Inflammatory macrophage treated with lipopolysaccharide for 1 hour (primary cell): ENCODE measurements at regions not wholly inside any gene's neighbourhood (a gene's known extent, or its start where the extent isn't known, plus 50 kb on each side); places are given as distances from the start of the nearest gene placed in this dataset.
A peak's percentile ranks its signal among the peaks of the same experiment; 100 is the strongest.
"Not testable (repeated sequence)": the region's sequence is repeated elsewhere in the genome, so short reads cannot be mapped to it uniquely, and the experiment has no call there.

Source experiments
- DNase-seq, 2 donors: peaks; one replicate each; pipeline ENCODE4 v3.0.0-alpha.2; 2020 to 2022

DNA sequence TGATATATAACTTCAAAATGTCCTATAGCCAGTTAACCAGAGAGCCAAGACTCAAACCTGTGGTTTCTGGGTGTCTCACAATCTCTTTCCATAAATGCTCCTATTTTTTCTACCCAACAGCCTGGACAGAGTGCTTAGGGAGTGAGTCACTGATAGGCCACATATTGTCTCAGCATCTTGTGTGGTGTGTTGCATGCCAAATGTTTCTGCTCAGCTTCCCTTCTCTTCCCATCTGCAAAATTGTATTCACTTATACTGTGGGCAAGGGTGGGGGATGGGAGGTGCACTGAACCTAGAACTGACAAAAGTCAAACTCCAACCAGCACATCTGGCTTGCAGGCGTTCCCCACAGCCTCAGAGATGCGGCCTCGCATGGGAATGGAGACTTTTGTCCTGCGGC lies 123.3 kb downstream of the KCNA5 start:
- no peak for DNase-seq

DNA sequence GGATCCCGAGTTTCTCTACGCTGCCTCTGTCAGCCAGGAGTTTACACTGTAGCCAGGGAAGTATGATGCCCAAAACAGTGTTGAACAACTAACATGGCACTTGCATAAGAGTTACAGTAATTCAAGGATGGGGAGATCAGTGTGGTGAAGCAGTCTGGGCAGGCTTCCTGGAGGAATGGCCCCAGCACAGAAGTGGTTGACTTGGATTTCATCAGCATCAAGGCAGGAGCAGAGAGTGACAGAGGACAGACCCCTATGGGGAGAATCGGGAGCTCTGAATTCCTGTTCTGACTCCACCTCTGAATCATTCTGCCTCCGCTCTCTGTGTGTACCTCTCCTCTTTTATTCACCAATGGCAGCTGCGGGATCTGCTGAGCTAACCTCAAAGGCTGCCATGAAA lies 124.5 kb downstream of the KCNA5 start:
- DNase-seq: no peak

DNA sequence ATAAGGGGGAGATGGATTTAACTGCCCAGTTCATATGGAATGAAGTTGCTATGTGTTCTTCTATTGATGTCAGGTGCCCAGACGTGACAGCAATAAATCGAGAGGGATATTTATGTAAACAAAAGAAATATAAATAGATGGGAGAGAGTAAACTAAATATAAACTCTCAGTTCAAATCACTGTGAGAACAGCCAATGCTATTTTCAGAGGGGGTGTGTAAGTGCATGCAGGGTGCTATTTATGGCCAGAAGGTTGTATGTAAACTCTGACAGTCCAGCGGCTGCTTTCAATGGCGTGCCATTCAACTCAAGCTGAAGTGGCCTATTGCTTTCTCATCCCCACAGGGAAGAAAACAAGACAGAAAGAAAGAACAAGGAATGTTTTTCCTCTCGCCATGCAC lies 127.2 kb downstream of the KCNA5 start:
- DNase-seq: no peak

DNA sequence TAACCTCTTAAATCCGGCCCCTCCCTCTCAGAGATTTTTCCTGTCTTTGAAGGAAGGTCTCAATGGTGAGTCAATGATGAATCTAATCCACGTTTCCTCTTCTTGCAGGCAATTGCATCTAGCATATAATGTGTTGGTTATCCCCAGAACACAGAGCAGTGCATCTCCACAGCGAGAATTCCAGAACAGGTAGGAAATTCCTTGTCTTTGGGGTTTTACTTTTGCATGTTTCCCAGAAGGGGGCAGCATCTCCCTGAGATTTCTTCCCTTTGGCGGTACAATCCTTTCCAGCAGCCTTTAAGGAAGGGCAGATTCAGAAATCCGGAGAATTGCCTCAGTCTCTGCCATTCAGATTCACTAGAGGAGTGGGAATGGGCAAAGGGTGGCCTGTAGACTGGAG lies 128.0 kb downstream of the KCNA5 start:
- peak; percentile 12 to 26 for DNase-seq

DNA sequence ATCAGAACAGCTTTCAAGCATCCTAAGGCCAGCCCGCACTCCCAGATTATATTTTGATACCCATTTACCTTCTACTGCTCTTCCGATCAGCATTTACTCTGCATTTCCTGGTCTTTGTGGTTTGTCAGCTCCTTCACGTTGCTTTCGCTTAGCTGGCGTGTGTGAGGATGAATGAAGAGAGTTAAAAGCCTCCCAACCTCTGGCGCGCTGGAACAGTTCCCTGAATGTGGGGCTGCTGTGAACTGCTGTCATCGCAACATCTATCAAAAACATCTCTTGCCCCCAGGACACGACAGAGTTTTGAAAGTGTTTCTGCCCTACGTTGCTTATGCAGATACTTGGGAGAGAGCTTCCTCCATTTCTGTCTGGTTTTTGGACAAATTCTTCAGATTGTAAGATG lies 129.2 kb downstream of the KCNA5 start:
- no peak for DNase-seq

DNA sequence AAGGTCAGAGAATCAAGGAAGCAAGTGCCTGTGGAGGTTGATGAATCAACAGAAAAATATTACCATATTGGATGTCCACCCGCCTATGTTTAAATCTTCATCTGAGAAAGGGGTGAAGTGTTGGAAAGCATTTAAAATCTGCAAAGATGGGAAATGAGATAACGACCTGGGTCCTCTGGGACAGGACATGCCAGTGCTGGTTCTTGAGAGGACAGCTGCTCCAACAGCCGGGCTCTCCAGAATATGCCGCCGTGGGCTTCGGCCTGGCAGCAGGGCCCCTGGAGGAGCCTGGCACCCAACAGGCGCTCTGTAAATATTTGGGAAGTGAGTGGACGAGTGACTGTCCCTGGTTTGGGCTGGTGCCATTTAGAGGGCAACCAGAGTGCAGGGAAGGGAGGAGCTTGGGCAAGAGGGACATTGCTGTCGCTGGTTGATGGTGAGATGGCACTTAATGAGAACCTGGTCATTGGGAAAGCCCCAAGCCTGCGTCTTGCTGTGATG lies 129.9 kb downstream of the KCNA5 start:
- no peak for DNase-seq

DNA sequence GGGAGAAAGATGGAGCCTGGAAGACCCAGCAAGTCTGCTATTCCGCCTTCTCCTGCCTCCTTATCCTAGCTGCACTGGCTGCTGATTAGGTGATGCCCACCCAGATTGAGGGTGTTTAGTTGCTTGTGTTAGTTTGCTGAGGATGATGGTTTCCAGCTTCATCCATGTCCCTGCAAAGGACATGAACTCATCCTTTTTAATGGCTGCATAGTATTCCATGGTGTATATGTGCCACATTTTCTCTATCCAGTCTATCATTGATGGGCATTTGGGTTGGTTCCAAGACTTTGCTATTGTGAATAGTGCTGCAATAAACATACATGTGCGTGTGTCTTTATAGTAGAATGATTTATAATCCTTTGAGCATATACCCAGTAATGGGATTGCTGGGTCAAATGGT lies 131.7 kb downstream of the KCNA5 start:
- not testable (repeated sequence) for DNase-seq

DNA sequence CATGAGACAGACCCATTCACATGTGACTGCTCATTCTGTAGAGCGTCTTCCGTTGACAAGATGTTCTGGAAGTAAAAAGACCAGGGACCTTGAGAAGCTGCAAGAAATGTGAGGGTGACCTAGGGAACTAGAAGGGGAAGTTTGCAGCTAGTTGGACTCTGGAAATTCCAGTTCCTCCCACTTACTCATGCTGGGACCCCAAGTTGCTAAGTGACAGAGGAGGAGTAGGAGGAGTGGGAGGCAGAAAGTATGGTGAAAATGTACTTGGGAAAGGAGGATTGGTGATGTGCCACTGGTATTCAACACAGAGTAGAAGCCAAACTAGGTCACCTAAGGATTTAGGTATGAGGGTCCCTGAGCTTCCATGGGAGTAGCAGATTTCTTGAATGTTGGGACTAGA lies 132.4 kb downstream of the KCNA5 start:
- DNase-seq: peak; percentile 67 to 85

DNA sequence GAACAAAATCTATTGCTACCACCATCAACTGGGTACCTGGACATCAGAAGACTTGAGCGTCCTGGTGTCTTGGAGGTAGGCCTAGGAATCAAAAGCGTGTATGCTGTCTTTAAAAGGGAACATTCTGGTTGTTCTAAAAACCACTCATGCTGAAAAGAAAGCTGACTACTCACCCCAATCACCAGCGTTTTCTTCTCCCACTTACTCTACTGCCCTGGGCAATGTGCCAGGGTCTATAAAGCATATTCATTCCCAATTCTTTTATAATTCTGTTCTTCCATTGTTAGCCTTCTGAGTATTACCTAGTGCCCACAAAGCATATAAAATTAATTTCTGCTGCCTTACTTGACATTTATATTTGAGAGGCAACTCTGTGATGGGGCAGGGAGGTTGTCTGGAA lies 133.4 kb downstream of the KCNA5 start:
- DNase-seq: no peak

DNA sequence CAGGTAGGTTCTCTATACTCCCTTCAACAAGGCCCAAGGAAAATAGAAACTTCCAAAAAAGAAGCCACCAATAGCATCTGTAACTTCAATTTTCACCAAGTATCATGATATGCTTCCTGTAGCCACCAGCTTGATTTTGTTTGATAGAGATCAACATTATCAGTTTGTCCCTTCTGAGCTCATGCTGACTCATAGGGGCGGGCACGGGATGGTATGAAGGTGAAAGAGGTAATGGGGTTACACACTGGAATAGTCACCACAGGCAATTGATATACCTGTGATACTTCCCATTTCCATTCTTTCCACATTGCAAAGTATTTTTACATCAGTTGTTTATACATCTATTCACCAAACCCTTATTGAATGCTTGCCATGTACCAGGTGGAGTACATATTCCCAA lies 134.1 kb downstream of the KCNA5 start:
- DNase-seq: no peak

DNA sequence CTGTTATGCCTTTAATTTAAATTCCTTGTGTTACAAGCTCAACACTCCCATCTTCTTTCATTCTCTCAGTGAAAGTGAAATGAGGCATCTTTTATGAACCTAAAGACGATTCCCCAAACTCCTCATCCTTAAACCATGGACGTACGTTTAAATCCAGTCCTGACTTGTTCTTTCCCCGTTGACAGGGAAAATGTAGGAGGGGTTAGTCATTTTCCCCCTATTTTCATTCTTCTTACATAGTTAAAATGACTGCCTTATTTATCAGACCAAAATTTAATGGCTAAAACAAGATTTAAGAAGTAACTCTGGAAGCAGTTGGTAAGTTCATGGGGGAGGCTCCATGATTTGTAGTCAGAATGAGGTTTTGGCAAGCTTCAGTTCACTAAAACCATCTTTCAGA lies 134.9 kb downstream of the KCNA5 start:
- no peak for DNase-seq

DNA sequence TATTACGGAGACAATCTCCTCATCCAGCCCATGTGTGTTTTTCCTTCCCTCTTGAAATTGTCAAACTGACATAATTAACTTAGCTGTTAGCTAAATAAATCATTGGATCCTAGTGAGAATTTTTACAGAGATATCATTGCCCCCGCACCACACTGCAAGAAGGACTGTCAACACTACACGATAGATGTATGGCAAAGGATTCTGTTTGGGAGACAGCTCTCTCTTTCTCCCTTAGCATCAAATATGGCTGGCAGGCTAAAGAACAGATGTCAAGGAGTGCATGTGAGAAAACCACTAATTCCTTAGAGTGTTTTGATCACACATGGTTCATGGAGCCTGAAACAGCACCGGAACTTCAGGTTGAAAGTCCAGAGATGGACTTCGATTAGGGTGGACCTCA lies 136.8 kb downstream of the KCNA5 start:
- DNase-seq: no peak

DNA sequence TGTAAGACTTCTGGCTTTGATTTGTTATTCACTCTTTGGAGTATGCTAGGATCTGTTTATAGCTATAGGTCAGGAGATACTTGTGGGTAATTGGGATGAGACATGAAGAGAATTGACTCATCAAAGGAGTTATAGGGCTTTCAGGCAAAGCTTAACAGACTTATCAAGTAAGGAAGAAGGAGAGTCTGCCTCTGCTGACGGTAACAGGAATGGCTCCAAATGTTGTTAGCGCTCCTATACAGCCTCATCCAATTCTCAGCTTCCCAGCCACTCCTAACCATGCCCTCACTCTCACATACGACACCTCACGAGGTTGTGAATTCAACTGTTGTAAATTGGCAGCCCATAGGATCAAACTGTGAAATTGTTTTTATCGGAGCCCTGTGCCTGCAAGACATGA lies 140.5 kb downstream of the KCNA5 start:
- DNase-seq: no peak

DNA sequence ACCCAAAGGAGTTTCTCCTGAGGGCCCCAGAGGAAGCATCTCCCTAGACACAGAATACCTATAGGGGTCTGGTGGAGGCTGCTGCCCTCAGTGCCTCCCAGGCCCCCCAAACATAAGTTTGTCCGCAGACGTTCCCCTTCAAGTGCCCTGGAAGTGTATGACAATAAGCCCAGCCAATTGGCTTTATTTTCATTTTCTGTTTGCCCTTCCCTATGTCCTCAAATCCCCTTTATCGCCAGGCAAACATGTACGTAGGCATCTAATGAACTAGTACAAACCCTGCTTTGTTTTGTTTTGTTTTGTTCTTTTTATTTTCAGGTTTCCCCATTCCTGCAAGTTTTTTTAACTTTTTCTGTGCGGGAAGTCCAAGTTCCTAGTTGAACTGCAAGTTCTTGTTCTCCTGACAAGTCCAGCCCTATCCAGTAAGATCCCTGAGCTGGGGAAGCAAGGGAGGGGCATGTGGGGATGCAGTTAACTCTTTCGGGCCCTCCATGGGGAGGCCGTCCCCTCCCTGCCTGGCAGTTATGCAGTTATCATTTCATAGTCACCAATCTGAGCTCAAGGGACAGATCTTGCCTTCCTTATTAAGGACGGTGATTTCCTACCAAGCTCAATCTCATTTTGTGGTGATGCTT lies 141.9 kb downstream of the KCNA5 start:
- no peak for DNase-seq

DNA sequence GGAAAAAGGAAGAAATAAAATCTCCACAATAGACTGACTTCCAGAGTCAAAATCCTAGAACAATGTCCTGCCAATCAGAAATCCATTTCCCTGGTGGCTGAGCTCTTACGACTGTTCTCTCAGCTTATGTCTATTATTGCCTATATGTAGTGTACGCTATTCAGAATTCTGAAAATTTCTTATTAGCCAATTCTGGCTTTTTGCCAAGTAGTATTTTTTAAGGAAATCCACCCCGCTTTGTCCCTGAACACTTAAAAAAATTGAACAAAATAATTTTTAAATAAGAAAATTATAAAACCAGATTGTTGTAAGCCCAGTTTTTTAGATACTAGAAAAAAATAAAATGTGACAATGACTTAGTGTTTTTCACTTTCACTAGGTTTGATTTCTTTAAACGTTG lies 143.0 kb downstream of the KCNA5 start:
- no peak for DNase-seq

DNA sequence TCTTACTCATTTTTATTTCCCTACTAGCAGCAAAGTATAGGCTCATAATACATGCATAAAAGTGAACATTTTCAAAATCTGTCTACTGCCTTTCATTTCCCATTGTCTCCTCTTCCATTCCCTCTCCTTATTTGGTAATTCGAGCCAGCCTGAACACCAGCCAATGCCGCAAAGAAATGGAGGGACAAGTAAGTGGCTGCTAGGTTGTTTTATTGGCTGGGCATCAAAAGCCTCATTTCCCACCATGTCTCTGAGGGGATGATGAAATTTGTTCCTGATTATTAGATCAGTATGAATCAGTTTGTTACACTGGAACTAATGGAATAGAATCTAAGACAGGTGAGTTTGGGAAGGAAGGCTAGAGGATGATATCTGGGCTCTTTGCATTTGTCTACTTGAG lies 143.5 kb downstream of the KCNA5 start:
- no peak for DNase-seq

DNA sequence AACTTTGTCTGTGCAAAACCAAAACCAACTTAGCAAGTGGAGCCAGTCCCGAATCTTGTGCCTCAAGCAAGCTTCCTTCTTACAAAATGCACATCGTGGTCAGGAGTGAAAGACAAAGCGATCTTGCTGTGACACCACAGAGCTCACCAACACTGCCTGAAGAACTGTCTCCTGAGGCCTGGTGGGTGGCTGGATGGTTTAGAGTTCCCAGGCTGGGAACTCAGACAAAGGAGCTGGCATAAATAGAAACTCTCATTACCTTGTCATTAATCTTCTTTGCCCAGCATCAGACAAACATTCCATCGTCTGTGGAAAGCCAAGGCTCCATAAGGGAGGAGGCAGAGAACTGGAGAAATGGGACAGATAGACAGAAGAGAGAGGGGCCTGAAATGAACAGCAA lies 144.8 kb downstream of the KCNA5 start:
- no peak for DNase-seq

DNA sequence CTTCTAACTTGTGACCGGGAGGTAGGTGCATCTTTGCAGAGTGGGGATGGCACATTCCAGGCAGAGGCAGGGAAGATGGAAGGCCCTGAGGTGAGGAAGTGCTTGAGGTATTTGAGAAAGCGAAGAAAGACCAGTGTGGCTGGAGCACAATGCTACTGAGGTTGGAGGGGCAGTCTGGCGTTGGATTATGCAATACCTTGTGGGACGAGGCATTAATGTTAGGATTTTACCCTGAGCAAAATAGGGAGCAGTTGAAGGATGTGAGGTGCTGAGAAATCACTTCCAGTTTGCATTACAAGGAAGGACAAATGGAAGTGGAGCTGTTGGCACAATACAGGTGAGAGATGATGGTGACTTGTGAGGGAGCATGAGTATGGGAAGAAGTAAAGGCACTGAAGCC lies 145.5 kb downstream of the KCNA5 start:
- DNase-seq: no peak

DNA sequence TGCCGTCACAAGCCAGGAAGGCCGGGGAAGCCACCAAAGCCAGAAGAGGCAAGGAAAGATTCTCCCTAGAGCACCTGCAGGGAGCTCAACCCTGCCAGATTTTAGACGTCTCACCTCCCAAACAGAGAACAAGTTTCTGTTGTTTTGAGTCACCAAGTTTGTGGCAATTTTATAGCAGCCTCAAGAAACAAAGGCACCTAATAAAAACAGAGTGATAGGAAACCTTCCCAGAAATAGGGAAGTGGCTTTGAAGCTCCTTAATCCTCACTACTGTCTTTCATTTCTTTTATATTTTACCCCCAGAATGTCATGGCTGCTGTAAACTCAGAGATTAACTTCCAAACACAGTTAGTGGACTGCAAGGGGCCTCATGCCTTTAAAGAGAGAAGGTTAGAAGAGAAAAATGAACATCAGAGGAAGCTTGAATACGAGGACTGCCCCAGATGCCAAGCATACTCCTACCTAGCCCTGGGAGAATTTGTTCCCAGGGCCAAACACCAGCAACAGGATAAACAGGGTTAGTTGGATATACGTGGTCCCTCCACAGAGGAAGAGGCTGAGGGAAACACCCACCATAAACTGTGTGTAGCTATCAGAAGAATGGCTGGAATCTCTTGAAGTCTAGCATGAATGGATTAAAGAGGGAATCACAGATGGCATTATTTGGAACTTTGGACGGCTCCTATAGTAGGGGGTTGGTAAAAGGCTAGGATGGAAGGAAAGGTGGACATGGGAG lies 148.3 kb downstream of the KCNA5 start:
- no peak for DNase-seq

DNA sequence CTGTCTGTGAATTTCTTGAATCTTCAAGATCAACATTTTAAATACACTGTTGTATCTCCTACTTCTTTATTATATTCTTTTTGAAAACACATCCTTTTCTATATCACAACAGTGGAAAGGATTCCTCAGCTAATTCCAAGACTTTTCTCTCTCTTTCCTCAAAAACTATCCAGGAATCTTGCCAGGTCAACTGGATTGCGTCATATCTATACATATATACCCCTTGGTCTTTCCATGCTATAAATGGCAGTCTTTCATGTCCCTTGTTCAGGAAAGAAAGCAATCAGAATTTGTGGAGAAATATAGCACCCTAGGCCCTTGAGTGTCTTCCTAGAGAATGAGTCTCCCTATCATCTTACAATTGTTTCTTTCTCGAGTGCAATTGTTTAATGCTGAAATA lies 149.0 kb downstream of the KCNA5 start:
- DNase-seq: no peak

DNA sequence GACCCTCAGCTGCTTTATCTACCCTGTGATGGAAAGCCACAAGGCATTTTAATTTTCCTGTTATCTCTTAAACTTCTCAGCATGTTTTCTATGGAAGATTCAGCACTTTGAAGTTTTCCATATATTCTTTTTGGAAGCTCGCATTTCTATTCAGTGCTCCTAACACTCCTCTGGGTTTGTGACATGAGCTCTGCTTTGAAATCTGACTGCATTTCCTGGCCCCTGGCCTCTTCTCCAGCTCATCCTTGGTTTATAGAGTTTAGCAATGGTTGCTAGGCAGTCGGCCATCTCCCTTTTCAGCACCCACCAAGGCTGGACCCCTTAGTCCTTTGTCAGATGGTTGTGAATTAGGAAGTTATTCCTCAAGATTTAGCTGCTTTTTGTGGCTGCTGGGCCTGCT lies 150.6 kb downstream of the KCNA5 start:
- no peak for DNase-seq

DNA sequence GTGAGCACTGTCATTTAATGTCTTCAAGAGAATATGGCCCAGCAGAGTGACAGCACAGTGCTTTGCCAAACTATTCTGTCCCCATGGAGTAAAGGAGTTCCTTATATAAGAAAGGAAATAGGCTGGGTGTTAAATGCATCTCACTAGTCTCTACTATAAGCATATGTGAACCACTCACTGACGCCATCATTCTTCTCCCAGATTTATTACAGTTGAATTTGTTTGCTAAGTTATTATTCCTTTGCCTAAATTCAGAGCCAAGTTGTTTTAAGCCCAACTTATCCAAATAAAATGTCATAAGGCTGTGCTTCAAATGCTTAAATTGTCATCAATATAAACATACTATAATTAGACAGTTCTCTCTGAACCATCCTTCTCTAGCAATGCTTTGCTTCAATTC lies 151.6 kb downstream of the KCNA5 start:
- DNase-seq: no peak

DNA sequence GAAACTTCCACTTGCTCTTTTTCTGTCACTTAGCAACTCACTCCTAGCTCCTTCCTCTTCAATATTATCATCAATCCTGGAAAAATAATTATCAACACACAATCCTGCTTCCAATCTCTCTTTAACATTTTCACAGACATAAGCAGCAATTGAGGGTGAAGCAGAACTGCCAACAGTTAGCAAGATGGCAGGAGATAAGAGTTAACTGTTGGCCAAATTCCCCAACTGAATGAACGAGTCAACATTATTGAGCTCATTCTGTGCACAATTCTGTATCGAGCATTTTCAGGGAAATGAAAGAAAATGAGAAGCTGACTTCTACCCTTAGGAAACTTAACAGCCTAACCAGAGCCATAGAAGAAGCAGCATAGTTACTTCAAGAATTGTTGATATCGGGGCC lies 152.0 kb downstream of the KCNA5 start:
- DNase-seq: no peak

DNA sequence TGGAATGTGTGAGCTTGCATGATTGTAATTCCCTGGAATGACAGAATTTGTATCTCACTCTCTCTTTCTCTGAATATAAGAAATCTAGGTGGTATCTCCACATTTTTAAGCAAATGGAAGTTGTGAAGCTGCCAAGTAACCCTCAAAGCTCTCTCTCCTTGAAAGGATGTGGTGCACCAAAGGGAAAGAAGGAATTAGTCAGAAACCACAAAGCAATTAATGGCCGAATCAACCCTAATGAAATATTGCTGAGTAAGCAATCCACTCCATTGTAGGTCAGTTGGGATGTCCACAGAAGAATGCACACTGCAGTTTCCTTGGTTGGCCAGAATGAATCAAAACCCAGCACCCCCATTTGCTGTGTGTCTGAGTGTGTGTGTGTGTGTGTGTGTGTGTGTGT lies 153.5 kb downstream of the KCNA5 start:
- no peak for DNase-seq

DNA sequence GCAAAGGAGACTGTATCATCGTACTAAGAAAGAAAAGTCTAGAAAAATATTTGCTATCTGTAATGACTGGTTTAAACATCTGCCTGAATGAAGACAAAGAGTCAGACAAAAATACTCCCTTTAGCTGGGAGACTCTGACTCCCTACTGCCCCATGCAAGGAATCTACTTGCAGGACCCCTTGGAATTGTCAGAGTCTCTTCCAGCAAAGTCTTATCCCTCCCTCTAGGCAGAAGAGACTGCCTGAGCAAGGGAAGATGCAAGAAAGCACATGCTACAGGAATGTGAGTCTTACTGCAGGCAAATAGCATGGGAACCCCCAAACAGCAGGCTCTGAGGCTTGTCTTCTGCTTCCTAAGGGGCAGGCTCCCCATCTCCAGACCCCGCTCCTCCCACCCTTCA lies 154.0 kb downstream of the KCNA5 start:
- DNase-seq: no peak
